Tibial nerve (tissue), 4 donors: ENCODE measurements at regions not wholly inside any gene's neighbourhood (a gene's known extent, or its start where the extent isn't known, plus 50 kb on each side); places are given as distances from the start of the nearest gene placed in this dataset.

Experiments used
- CTCF ChIP-seq, 5 experiments: fragments of 200-600 bp in 3 of 5; fragments of 450-650 bp in 2 of 5; sonication (generic) in 3 of 5; IDR thresholded peaks; one replicate each; pipeline ENCODE4 v1.5.1; 2016 to 2019; ENCODE audit warnings: antibody characterized with exemption in 5 of 5, mild to moderate bottlenecking in 3 of 5, moderate library complexity in 2 of 5
- EP300 ChIP-seq, 2 donors: sonication (generic); formaldehyde crosslinking; IDR thresholded peaks; one replicate each; pipeline ENCODE4 v1.6.1; 2017; ENCODE audit warnings: antibody characterized with exemption in 2 of 2, mild to moderate bottlenecking in 1 of 2

GRCh38 chr7:8975681-8976080, 542.3 kb downstream of the NXPH1 start:
- TF ChIP-seq CTCF (IDR thresholded peaks at IDR 0.05) (no peak), EP300 (IDR thresholded peaks at IDR 0.05) (no peak)
